IMR-90 (cell line): ENCODE measurements at regions not wholly inside any gene's neighbourhood (a gene's known extent, or its start where the extent isn't known, plus 50 kb on each side); places are given as distances from the start of the nearest gene placed in this dataset.

ENCODE experiments used
- ATAC-seq: fragments of 200-7000 bp; cut with Tn5 transposase; 2 replicates; pipeline ENCODE4 v1.9.1; 2020; ENCODE audit warnings: low read depth, mild to moderate bottlenecking, moderate library complexity
- BruUV-seq: library from RNA; stranded (reverse); fragments of 400-500 nt; replicated peaks from 2 replicates; lab custom pipeline; 2021; lab: Mats Ljungman, UMichigan
- CTCF ChIA-PET: fragments of 300-600 bp; formaldehyde crosslinking; extraction: SDS; loops from one replicate; lab custom pipeline; 2021; ENCODE audit warnings: antibody characterized with exemption; lab: Yijun Ruan, JAX
- POLR2A ChIA-PET: fragments of 300-600 bp; sonication (Branson Sonifier 250); formaldehyde crosslinking; loops from one replicate; lab custom pipeline; 2022; ENCODE audit warnings: antibody characterized with exemption; ENCODE audit not compliant: unreplicated experiment; lab: Charles Lee
- DNase-seq: peaks from one replicate; pipeline ENCODE4 v3.0.0; 2013
- H2AFZ ChIP-seq: replicated peaks from 2 replicates; pipeline ENCODE3; 2013; ENCODE audit warnings: low read length, mild to moderate bottlenecking; ENCODE audit not compliant: poor library complexity
- H2AK5ac ChIP-seq: 2 replicates; pipeline ENCODE4 v1.6.1; 2013; ENCODE audit warnings: low read depth, low read length, inconsistent platforms
- H2AK9ac ChIP-seq: replicated peaks from 2 replicates; pipeline ENCODE3; 2013; ENCODE audit warnings: mild to moderate bottlenecking, low read depth, low read length, moderate library complexity; ENCODE audit not compliant: poor library complexity
- H2BK120ac ChIP-seq: 2 replicates; pipeline ENCODE4 v1.6.1; 2013; ENCODE audit warnings: low read depth, low read length, inconsistent platforms
- H2BK15ac ChIP-seq: 3 replicates; pipeline ENCODE4 v1.6.1; 2013; ENCODE audit warnings: low read depth, low read length, inconsistent platforms
- H2BK20ac ChIP-seq: 2 replicates; pipeline ENCODE4 v1.6.1; 2013; ENCODE audit warnings: low read depth, mild to moderate bottlenecking, inconsistent platforms, low read length, moderate library complexity
- H2BK5ac ChIP-seq: 2 replicates; pipeline ENCODE4 v1.6.1; 2013; ENCODE audit warnings: mild to moderate bottlenecking, low read depth, low read length, inconsistent platforms; ENCODE audit not compliant: poor library complexity, severe bottlenecking
- H3K14ac ChIP-seq: replicated peaks from 2 replicates; pipeline ENCODE4 v1.6.1; 2013; ENCODE audit warnings: low read depth, low read length, inconsistent platforms
- H3K18ac ChIP-seq: 2 replicates; pipeline ENCODE4 v1.6.1; 2013; ENCODE audit warnings: low read depth, low read length, control low read depth
- H3K23ac ChIP-seq: 2 replicates; pipeline ENCODE4 v1.6.1; 2013; ENCODE audit warnings: low read depth, low read length, inconsistent platforms
- H3K27ac ChIP-seq: 2 replicates; pipeline ENCODE4 v1.5.1; 2013; ENCODE audit warnings: mild to moderate bottlenecking, control low read depth, low read length; ENCODE audit not compliant: insufficient read depth
- H3K27me3 ChIP-seq: 2 replicates; pipeline ENCODE4 v1.6.1; 2013; ENCODE audit warnings: low read length; ENCODE audit not compliant: control insufficient read depth, insufficient read depth
- H3K36me3 ChIP-seq: 2 replicates; pipeline ENCODE4 v1.6.1; 2013; ENCODE audit warnings: low read length, mixed read lengths; ENCODE audit not compliant: control insufficient read depth, insufficient read depth
- H3K4ac ChIP-seq: 2 replicates; pipeline ENCODE4 v1.6.1; 2013; ENCODE audit warnings: low read depth, low read length, inconsistent platforms
- H3K4me1 ChIP-seq: 2 replicates; pipeline ENCODE4 v1.6.1; 2013; ENCODE audit warnings: low read length, mixed read lengths; ENCODE audit not compliant: control insufficient read depth, insufficient read depth
- H3K4me2 ChIP-seq: 2 replicates; pipeline ENCODE4 v1.6.1; 2013; ENCODE audit warnings: low read depth, mild to moderate bottlenecking, control low read depth, low read length, moderate library complexity
- H3K4me3 ChIP-seq: 2 replicates; pipeline ENCODE4 v1.5.1; 2013; ENCODE audit warnings: low read depth, mild to moderate bottlenecking, control low read depth, low read length, moderate library complexity; ENCODE audit not compliant: insufficient read depth
- H3K56ac ChIP-seq: 2 replicates; pipeline ENCODE4 v1.6.1; 2013; ENCODE audit warnings: low read length, inconsistent platforms; ENCODE audit not compliant: insufficient read depth; ENCODE audit errors: extremely low read depth
- H3K79me1 ChIP-seq, 2 experiments: 2 replicates each; pipeline ENCODE4 v1.6.1; 2013; ENCODE audit warnings: low read length in 2 of 2, inconsistent platforms in 1 of 2, low read depth in 1 of 2
- H3K9ac ChIP-seq: 2 replicates; pipeline ENCODE4 v1.6.1; 2013; ENCODE audit warnings: low read depth, low read length, control low read depth
- H3K9me1 ChIP-seq: 2 replicates; pipeline ENCODE4 v1.6.1; 2013; ENCODE audit warnings: low read length, inconsistent platforms; ENCODE audit not compliant: insufficient read depth
- H3K9me3 ChIP-seq: 2 replicates; pipeline ENCODE4 v1.6.1; 2013; ENCODE audit warnings: low read length; ENCODE audit not compliant: control insufficient read depth, insufficient read depth
- H4K20me1 ChIP-seq: 2 replicates; pipeline ENCODE4 v1.6.1; 2013; ENCODE audit warnings: low read length, inconsistent platforms; ENCODE audit not compliant: insufficient read depth
- H4K5ac ChIP-seq: 2 replicates; pipeline ENCODE4 v1.6.1; 2013; ENCODE audit warnings: mild to moderate bottlenecking, low read depth, low read length, control low read depth
- H4K8ac ChIP-seq, 2 experiments: 2 replicates each; pipeline ENCODE4 v1.6.1; 2013; ENCODE audit warnings: low read depth in 2 of 2, low read length in 2 of 2, control low read depth in 1 of 2, inconsistent platforms in 1 of 2
- H4K91ac ChIP-seq: 2 replicates; pipeline ENCODE4 v1.6.1; 2013; ENCODE audit warnings: low read depth, low read length, inconsistent platforms; ENCODE audit not compliant: insufficient read depth
- MXI1 ChIP-seq: IDR thresholded peaks from 2 replicates; pipeline ENCODE4 v1.6.1; 2012; ENCODE audit warnings: low read depth, mild to moderate bottlenecking, low read length, moderate library complexity, borderline replicate concordance
- POLR2A ChIP-seq: IDR thresholded peaks from 2 replicates; pipeline ENCODE4 v1.6.1; 2012; ENCODE audit warnings: mild to moderate bottlenecking, low read depth, low read length
- RFX5 ChIP-seq: IDR thresholded peaks from 2 replicates; pipeline ENCODE4 v1.8.0; 2012; ENCODE audit warnings: low read depth, mild to moderate bottlenecking, low read length, moderate library complexity
- WGBS, 2 experiments: methylation state at CpG; one replicate each; pipeline versions ENCODE4 v1.1.5 to v1.1.7; 2013; ENCODE audit warnings: missing lambda C conversion rate in 2 of 2; ENCODE audit not compliant: insufficient read length in 1 of 2; ENCODE audit errors: extremely low coverage in 2 of 2; 5-methylcytosine and 5-hydroxymethylcytosine counted together
- dilution Hi-C: fragments of 300-500 bp; cut with HindIII; formaldehyde crosslinking; loops from one replicate; pipeline ENCODE4 v1.14.3; 2018; ENCODE audit warnings: low sequenced_read_pairs; ENCODE audit not compliant: unreplicated experiment
- in situ Hi-C: fragments of 300-500 bp; cut with MboI; formaldehyde crosslinking; loops from 3 replicates; pipeline ENCODE4 v1.14.3; 2019; ENCODE audit warnings: low sequenced_read_pairs, inconsistent platforms, mixed read lengths
- intact Hi-C: fragments of 100-400 bp; cut with micrococcal nuclease; formaldehyde crosslinking; loops from 2 replicates; pipeline ENCODE4 v1.10.0; 2022

GRCh38 chr13:42384265-42384664, 112.3 kb downstream of the AKAP11 start:
- Histone ChIP-seq H3K9ac (no peak overlapping the region), H3K56ac (no peak overlapping the region), H2AK5ac (no peak overlapping the region), H3K27me3 (peaks cover 2% of the 10 kb centered on the region; the same call in 1 of the 2 replicates), H3K4me2 (no peak overlapping the region), H3K23ac (no peak overlapping the region), H4K8ac (no peak overlapping the region), H2AK9ac (no peak overlapping the region), H4K20me1 (no peaks in the 10 kb centered on the region), H4K5ac (no peak overlapping the region), H3K9me1 (no peaks in the 10 kb centered on the region), H3K4me3 (no peak overlapping the region), H3K14ac (no peak overlapping the region), H2BK15ac (no peak overlapping the region), H3K4ac (no peak overlapping the region), H3K79me1 (no peaks in the 10 kb centered on the region), H3K4me1 (no peaks in the 10 kb centered on the region), H4K91ac (no peak overlapping the region), H3K18ac (no peak overlapping the region), H2AFZ (no peak overlapping the region), H3K27ac (no peak overlapping the region), H2BK5ac (no peak overlapping the region), H2BK120ac (no peak overlapping the region), H3K36me3 (no peaks in the 10 kb centered on the region), H2BK20ac (no peak overlapping the region), H3K9me3 (peaks cover 4% of the 10 kb centered on the region; the same call in 1 of the 2 replicates)
- TF ChIP-seq POLR2A, result no peak
- TF ChIP-seq MXI1, result no peak
- TF ChIP-seq RFX5, result no peak
- CTCF ChIA-PET, result no interaction called here
- dilution Hi-C loops (no loop called here), intact Hi-C loops (no loop called here), in situ Hi-C loops (no loop called here)
- WGBS, 2 experiments, result no CpG with 5 or more reads among the region's 3 CpGs
- BruUV-seq, result no TSS peak
- ATAC-seq, result no peak
- POLR2A ChIA-PET, result no interaction called here
- DNase-seq, result no peak
